Lower leg skin (tissue), 3 donors: ENCODE measurements at regions not wholly inside any gene's neighbourhood (a gene's known extent, or its start where the extent isn't known, plus 50 kb on each side); places are given as distances from the start of the nearest gene placed in this dataset.

Experiments
- POLR2A ChIP-seq, 2 donors: fragments of 450-650 bp; IDR thresholded peaks; one replicate each; pipeline ENCODE4 v1.6.1; 2016 to 2017; ENCODE audit warnings: antibody characterized with exemption in 2 of 2, mild to moderate bottlenecking in 1 of 2, moderate library complexity in 1 of 2
- TF ChIP-seq, protein P1 (sequence below), 3 donors: fragments of 450-650 bp; IDR thresholded peaks; one replicate each; pipeline ENCODE4 v1.5.1; 2016; ENCODE audit warnings: antibody characterized with exemption in 3 of 3, mild to moderate bottlenecking in 3 of 3, moderate library complexity in 2 of 3

DNA sequence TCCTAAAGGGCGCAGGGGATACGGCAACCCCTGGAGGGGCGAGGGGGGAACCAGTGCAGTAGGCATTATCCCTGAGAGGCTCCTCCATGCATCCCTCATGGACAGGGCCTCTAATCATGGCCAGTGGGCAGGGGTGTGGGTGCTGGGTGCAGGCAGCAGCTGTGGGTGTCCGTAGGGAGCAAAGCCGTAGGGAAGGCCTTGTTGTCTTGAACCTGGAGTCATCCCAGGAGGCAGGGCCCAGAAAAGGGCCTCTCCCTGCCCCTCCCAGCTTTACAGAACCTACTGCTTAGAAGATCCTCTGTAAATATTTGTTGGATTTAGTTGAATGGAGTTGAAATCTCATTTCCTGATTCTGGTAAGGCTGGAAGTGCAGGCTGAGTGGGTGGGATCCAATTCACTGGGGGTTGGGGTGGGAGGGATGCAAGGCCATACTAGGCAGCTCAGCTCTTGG, 207.0 kb upstream of the HAAO start:
- TF ChIP-seq, protein P1, sequence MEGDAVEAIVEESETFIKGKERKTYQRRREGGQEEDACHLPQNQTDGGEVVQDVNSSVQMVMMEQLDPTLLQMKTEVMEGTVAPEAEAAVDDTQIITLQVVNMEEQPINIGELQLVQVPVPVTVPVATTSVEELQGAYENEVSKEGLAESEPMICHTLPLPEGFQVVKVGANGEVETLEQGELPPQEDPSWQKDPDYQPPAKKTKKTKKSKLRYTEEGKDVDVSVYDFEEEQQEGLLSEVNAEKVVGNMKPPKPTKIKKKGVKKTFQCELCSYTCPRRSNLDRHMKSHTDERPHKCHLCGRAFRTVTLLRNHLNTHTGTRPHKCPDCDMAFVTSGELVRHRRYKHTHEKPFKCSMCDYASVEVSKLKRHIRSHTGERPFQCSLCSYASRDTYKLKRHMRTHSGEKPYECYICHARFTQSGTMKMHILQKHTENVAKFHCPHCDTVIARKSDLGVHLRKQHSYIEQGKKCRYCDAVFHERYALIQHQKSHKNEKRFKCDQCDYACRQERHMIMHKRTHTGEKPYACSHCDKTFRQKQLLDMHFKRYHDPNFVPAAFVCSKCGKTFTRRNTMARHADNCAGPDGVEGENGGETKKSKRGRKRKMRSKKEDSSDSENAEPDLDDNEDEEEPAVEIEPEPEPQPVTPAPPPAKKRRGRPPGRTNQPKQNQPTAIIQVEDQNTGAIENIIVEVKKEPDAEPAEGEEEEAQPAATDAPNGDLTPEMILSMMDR (IDR thresholded peaks at IDR 0.05) = no peak
- no peak for TF ChIP-seq POLR2A (IDR thresholded peaks at IDR 0.05)
